GM12878 (cell line): ENCODE measurements at regions not wholly inside any gene's neighbourhood (a gene's known extent, or its start where the extent isn't known, plus 50 kb on each side); places are given as distances from the start of the nearest gene placed in this dataset.

Source experiments
- ATAC-seq: fragments of 200-7000 bp; cut with Tn5 transposase; 3 replicates; pipeline ENCODE4 v1.9.1; 2020; ENCODE audit warnings: mild to moderate bottlenecking, moderate library complexity
- BruUV-seq: library from RNA; stranded (reverse); fragments of 400-500 nt; replicated peaks from 2 replicates; lab custom pipeline; 2021; lab: Mats Ljungman, UMichigan
- CTCF ChIA-PET: fragments of 300-600 bp; sonication (Branson Sonifier 250); formaldehyde crosslinking; extraction: SDS; loops from one replicate; lab custom pipeline; 2021; ENCODE audit warnings: inconsistent platforms; lab: Yijun Ruan, JAX
- POLR2A ChIA-PET: fragments of 350-600 bp; formaldehyde crosslinking; extraction: SDS; loops from one replicate; lab custom pipeline; 2021; ENCODE audit warnings: inconsistent platforms; lab: Charles Lee
- RAD21 ChIA-PET: fragments of 300-600 bp; sonication (Branson Sonifier 250); formaldehyde crosslinking; loops from one replicate; lab custom pipeline; 2023; ENCODE audit warnings: antibody characterized with exemption; ENCODE audit not compliant: unreplicated experiment; lab: Charles Lee
- SMC1A ChIA-PET: fragments of 300-600 bp; sonication (Branson Sonifier 250); formaldehyde crosslinking; loops from one replicate; lab custom pipeline; 2023; ENCODE audit not compliant: unreplicated experiment, uncharacterized antibody; lab: Charles Lee
- DNase-seq: peaks from one replicate; pipeline ENCODE4 v3.0.0-alpha.2; 2011; ENCODE audit warnings: low read depth, low spot score
- FAIRE-seq: peaks from 3 replicates; lab custom pipeline; 2011; peaks lifted over from hg19 to GRCh38; lab: Jason Lieb, UNC
- H2AFZ ChIP-seq: 2 replicates; pipeline ENCODE4 v1.6.0; 2011; ENCODE audit warnings: low read depth, low read length, control low read depth; ENCODE audit not compliant: control insufficient read depth
- H3K27ac ChIP-seq: 2 replicates; pipeline ENCODE4 v1.5.1; 2011; ENCODE audit warnings: control low read depth; ENCODE audit not compliant: control insufficient read depth, insufficient read depth
- H3K27me3 ChIP-seq, 2 experiments: replicated peaks in 1 of 2; 2 replicates each; pipeline versions ENCODE4 v1.6.0 to v1.6.1; 2011; ENCODE audit warnings: low read length in 1 of 2; ENCODE audit not compliant: control insufficient read depth in 2 of 2, insufficient read depth in 2 of 2
- H3K36me3 ChIP-seq, 2 experiments: 2 replicates each; pipeline ENCODE4 v1.5.1; 2011; ENCODE audit warnings: low read length in 1 of 2; ENCODE audit not compliant: control insufficient read depth in 2 of 2, insufficient read depth in 2 of 2
- H3K4me1 ChIP-seq: 2 replicates; pipeline ENCODE4 v1.6.1; 2011; ENCODE audit warnings: mild to moderate bottlenecking, low read length, moderate library complexity, mixed read lengths; ENCODE audit not compliant: control insufficient read depth, insufficient read depth
- H3K4me2 ChIP-seq: 2 replicates; pipeline ENCODE4 v1.6.0; 2011; ENCODE audit warnings: control low read depth; ENCODE audit not compliant: control insufficient read depth, insufficient read depth
- H3K4me3 ChIP-seq: fragments of 200-600 bp; sonication (generic); 2 replicates; pipeline ENCODE4 v1.5.1; 2016
- H3K79me2 ChIP-seq: 2 replicates; pipeline ENCODE4 v1.6.0; 2011; ENCODE audit warnings: low read length; ENCODE audit not compliant: control insufficient read depth, insufficient read depth
- H3K9ac ChIP-seq: 2 replicates; pipeline ENCODE4 v1.8.0; 2011; ENCODE audit warnings: low read length, control low read depth, mixed read lengths; ENCODE audit not compliant: control insufficient read depth, insufficient read depth
- H3K9me3 ChIP-seq: replicated peaks from 3 replicates; pipeline ENCODE4 v1.5.1; 2011; ENCODE audit warnings: mild to moderate bottlenecking, low read length; ENCODE audit not compliant: control insufficient read depth, insufficient read depth
- H4K20me1 ChIP-seq: 2 replicates; pipeline ENCODE4 v1.6.0; 2011; ENCODE audit not compliant: control insufficient read depth, insufficient read depth
- CBFB ChIP-seq: IDR thresholded peaks from 2 replicates; pipeline ENCODE4 v1.6.1; 2016; ENCODE audit warnings: antibody characterized with exemption, low read depth
- E2F4 ChIP-seq: IDR thresholded peaks from 2 replicates; pipeline ENCODE4 v1.6.1; 2012; ENCODE audit warnings: low read depth, low read length, improper control_type of control experiment
- MAX ChIP-seq: IDR thresholded peaks from 2 replicates; pipeline ENCODE4 v1.6.1; 2012; ENCODE audit warnings: low read depth, low read length, improper control_type of control experiment
- PRDM15 ChIP-seq: fragments of 450-650 bp; formaldehyde crosslinking; IDR thresholded peaks from 2 replicates; pipeline ENCODE4 v1.4.0; 2020; ENCODE audit warnings: mild to moderate bottlenecking, moderate library complexity
- RBBP5 ChIP-seq: fragments of 200-600 bp; sonication (generic); conservative IDR thresholded peaks from 2 replicates; pipeline ENCODE4 v1.6.1; 2016
- WRNIP1 ChIP-seq: IDR thresholded peaks from 2 replicates; pipeline ENCODE4 v1.6.1; 2011; ENCODE audit warnings: low read depth, low read length, improper control_type of control experiment, borderline replicate concordance
- ZNF384 ChIP-seq: IDR thresholded peaks from 2 replicates; pipeline ENCODE4 v1.6.1; 2012; ENCODE audit warnings: low read depth, mild to moderate bottlenecking, low read length, improper control_type of control experiment, borderline replicate concordance
- WGBS: methylation state at CpG from one replicate; pipeline ENCODE4 v1.1.6; 2016; ENCODE audit warnings: low lambda C conversion rate; ENCODE audit not compliant: insufficient replicate concordance, insufficient coverage; ENCODE audit errors: missing lambda C conversion rate; 5-methylcytosine and 5-hydroxymethylcytosine counted together
- in situ Hi-C: fragments of 300-500 bp; cut with MboI; formaldehyde crosslinking; loops from 9 replicates; pipeline ENCODE4 v1.14.3; 2018; ENCODE audit warnings: mixed read lengths
- intact Hi-C: fragments of 100-400 bp; cut with micrococcal nuclease; formaldehyde crosslinking; loops from one replicate; pipeline ENCODE4 v1.14.2; 2022; ENCODE audit not compliant: unreplicated experiment
- TF ChIP-seq, protein P1 (sequence below): IDR thresholded peaks from 2 replicates; pipeline ENCODE4 v1.6.1; 2011; ENCODE audit warnings: mild to moderate bottlenecking, low read depth, low read length, moderate library complexity; ENCODE audit not compliant: insufficient replicate concordance

GRCh38 chr2:234187646-234188174 lies 137.2 kb downstream of the SPP2 start:
- DNase-seq (no peak), ATAC-seq (no peak), FAIRE-seq (no peak)
- CTCF ChIA-PET: no interaction called here
- Histone ChIP-seq H3K4me2 (no peak overlapping the region), H2AFZ (no peak overlapping the region), H3K27me3 (no peaks in the 10 kb centered on the region), H3K9ac (no peak overlapping the region), H3K4me3 (no peak overlapping the region), H3K4me1 (no peaks in the 10 kb centered on the region), H3K79me2 (no peaks in the 10 kb centered on the region), H3K36me3 (no peaks in the 10 kb centered on the region), H3K9me3 (no peaks in the 10 kb centered on the region), H4K20me1 (no peaks in the 10 kb centered on the region), H3K27ac (no peak overlapping the region)
- POLR2A ChIA-PET: no interaction called here
- intact Hi-C loops: no loop called here
- TF ChIP-seq PRDM15 (CRISPR knock-in tag) (no peak), CBFB (no peak), E2F4 (no peak), MAX (no peak), WRNIP1 (no peak), ZNF384 (no peak), RBBP5 (no peak)
- TF ChIP-seq, protein P1, sequence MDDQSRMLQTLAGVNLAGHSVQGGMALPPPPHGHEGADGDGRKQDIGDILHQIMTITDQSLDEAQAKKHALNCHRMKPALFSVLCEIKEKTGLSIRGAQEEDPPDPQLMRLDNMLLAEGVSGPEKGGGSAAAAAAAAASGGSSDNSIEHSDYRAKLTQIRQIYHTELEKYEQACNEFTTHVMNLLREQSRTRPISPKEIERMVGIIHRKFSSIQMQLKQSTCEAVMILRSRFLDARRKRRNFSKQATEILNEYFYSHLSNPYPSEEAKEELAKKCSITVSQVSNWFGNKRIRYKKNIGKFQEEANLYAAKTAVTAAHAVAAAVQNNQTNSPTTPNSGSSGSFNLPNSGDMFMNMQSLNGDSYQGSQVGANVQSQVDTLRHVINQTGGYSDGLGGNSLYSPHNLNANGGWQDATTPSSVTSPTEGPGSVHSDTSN: no peak
- SMC1A ChIA-PET: no interaction called here
- no TSS peak for BruUV-seq
- in situ Hi-C loops: no loop called here
- WGBS: 10% methylated on average over 2 of the region's 2 CpGs
- RAD21 ChIA-PET: no interaction called here
